ENCODE measurements at regions not wholly inside any gene's neighbourhood (a gene's known extent, or its start where the extent isn't known, plus 50 kb on each side); places are given as distances from the start of the nearest gene placed in this dataset.
A peak's percentile ranks its signal among the peaks of the same experiment; 100 is the strongest.

DNA sequence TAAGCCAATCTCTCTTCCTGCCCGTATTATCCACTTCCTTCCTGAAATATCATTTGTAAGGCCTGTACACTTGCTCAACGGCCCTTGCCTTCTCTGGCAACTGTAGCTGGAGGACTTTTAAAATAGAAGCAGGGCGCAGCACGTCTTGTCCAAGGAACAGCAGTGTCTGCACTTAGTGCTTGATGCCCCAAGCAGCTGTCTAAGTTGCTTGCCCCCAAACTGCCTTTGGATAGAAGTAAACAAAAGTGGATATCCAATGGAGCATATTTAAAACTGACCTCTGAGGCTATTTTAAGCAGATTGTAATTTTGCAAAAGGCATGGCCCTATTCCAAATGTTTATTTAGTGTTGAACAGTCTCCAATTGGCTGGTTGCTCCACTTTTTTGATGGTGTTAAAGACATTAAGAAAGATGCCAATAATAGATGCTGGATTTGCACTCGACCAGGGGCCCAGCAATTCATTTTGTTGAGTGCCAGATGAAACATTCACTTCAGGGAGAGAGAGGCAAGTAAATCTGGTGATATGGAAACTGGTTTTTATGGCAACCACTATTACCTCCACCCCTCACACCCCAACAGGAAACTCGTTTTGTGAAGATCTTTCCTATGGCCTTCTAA is 526.8 kb upstream of the TBL1XR1 start:
- DNase-seq: peak; percentile 38

DNA sequence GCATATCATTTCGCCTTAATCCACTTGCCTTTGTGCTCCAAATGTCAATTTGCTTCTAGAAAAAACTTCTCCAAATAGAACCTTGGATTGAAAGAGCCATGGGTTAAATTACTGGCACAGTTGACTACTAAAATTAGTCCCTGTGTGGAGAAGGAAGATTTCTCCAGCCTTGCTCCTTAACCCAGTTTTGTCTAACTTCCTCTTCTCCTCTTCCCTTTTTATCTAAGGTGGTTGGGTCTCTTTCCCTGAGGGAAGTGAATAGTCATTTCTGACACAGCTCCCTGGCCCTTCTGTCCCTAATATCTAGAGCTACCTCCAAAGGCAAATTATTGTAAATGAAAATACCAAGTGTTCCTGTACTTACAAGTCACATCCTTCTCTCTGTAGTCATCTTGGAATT is 527.9 kb upstream of the TBL1XR1 start:
- no peak for DNase-seq

DNA sequence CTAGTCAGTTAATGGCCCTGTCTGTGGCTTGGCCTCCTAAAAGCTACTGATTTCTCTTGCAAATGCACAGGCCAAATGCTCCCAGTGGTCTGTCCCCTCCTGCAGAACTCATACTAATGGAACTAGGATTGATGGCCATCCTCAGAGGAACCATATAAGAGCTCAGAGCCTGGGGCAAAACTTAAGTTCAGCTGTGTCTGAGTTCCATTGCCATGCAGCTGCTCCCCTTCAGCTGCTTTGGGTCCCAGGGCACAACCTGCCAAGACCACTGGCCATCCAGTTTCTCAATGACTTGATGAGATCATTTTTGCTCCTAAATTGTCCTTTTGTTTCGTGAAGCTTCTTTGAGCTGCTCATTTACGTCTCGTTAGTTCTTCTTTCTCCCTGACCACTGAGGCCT is 529.5 kb upstream of the TBL1XR1 start:
- no peak for DNase-seq

DNA sequence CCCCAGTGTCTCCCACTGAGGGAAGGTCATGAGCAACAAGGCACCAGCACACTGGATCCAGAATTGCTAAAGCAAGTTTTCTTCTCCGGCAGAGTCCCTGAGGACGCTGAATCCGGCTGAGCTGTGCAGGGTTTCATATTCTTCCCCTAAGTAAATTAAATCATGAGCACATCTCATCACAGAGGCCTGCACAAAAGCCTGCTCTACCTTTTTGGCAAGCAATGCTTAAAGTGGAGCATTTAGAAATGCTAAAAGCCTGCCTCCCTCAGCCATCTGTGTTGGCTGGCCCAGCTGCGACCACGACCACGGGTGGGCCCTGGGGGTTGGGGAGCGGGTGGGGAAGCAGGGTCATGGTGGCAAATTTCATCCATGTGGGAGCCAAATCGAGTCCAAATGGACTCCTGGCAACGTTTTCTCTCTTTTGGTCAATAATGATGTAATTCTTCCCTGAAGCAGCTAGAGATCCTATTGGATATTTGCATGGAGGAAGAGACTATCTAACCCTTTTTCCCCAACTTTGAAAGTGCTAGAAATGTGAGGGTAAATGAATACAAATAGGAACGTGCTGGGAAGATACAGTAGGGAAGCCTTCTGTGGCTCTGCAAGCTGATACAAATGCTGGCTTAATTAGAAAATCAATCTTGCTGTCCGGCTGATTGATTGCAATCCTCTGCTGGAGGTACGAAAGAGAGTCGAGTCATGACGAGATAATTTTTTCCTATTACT is 532.8 kb upstream of the TBL1XR1 start:
- peak; percentile 92 for DNase-seq

GRCh38 chr3:177730814-177731213 is 533.5 kb upstream of the TBL1XR1 start:
- peak; percentile 80 for DNase-seq

DNA sequence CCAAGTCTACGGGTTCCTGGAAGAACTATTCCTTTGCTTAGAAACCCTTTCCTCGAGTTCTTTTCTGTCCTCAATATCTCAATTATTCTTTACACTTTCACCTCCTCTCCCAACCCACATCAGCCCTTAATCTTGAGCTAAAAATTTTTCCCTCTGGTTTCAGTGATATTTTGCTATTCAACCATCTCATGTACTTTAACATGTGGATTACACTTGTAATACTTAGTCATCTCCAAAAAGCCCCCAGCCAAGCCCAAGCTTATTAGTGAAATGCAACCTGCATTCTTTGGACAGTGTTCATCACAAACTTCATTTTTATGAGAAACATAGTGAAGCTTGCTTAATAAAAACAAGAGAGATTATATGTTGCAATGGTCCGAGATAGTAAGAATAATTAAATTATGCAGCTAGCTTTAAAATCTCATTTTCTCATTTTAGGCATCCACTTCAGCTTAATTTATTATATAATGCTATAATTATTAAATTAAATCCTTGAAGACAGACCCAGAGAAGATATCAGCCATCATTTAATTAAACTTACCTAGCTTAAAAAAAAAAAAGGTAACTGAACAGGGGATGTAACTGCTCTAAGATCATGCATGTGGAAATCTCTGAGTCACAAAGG is 534.5 kb upstream of the TBL1XR1 start:
- DNase-seq: no peak

GRCh38 chr3:177733233-177733632 is 536.0 kb upstream of the TBL1XR1 start:
- no peak for DNase-seq

- DNase-seq: no peak
Observed at GRCh38 chr3:177733936-177734335, 536.7 kb upstream of the TBL1XR1 start.

GRCh38 chr3:177735431-177735830 is 538.1 kb upstream of the TBL1XR1 start:
- no peak for DNase-seq

- DNase-seq: no peak
Observed at GRCh38 chr3:177739461-177739860, 542.2 kb upstream of the TBL1XR1 start.

- DNase-seq: no peak
Observed at GRCh38 chr3:177740254-177740653, 543.0 kb upstream of the TBL1XR1 start.

GRCh38 chr3:177742273-177742672 is 545.0 kb upstream of the TBL1XR1 start:
- DNase-seq: no peak

GRCh38 chr3:177743173-177743890 is 546.0 kb upstream of the TBL1XR1 start:
- DNase-seq: no peak

- no peak for DNase-seq
Observed at GRCh38 chr3:177744873-177745606, 547.8 kb upstream of the TBL1XR1 start.

- no peak for DNase-seq
Observed at GRCh38 chr3:177745607-177746005, 548.3 kb upstream of the TBL1XR1 start.

DNA sequence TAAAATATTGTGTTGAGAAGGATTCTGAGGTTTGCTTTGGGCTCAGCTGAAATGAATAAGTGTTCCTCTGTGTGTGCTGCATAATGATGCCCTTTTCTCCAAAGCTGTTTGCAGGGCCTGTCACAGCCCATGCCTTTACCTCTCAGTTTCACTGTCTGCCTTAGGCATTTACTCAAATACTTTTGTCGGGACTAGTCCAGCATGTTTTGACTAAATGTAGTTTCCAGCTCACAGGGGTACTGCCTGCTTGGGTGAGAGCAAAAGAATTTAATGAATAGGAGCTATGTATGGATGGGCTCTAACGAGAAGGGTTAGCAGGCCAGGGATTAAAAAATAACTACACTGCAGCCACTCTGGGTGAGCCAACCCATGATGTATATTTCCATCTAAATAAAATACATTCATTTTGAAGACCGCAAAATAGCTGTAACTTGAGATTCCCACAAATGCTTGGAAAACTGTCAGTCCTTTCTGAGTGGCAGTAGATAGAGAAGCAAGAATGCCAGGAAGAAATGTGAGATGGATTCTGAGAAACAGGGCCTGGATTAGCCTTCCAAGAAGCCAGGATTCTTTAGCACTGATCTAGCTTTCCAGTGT is 549.2 kb upstream of the TBL1XR1 start:
- no peak for DNase-seq

- no peak for DNase-seq
Observed at GRCh38 chr3:177749836-177750235, 552.6 kb upstream of the TBL1XR1 start.

DNA sequence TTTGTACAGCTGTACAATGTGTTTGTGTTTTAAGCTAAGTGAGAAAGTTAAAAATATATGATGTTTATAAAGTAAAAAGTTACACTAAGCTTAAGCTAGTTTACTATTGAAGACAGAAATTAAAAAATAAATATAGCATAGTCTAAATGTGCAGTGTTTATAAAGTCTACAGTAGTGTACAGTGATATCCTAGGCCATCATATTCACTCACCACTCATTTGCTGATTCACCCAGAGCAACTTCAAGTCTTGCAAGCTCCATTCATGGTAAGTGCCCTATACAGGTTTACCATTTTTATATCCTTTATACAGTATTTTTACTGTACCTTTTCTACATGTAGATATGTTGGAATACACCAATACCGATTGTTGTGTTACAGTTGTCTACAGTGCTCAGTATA is 553.2 kb upstream of the TBL1XR1 start:
- DNase-seq: no peak

GRCh38 chr3:177751770-177752169 is 554.5 kb upstream of the TBL1XR1 start:
- DNase-seq: no peak

DNA sequence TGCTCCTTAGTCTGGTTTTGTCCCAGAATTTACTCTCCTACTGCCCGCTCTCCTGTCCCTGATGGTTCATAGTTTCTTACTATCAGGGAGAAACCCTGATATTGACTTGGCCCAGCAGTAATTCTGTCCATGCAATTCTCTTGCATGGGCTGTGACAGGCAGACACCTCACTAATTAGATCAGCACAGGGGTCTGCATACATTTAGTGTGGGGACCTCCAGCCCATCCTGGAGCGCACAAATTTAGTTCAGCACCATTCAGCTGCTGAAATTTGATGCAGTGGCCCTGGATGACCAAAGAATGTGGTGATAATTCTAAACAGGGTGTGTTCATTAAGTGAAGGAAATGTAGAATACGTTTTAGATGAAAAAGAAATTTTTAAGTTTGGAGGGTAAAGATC is 555.5 kb upstream of the TBL1XR1 start:
- no peak for DNase-seq

DNA sequence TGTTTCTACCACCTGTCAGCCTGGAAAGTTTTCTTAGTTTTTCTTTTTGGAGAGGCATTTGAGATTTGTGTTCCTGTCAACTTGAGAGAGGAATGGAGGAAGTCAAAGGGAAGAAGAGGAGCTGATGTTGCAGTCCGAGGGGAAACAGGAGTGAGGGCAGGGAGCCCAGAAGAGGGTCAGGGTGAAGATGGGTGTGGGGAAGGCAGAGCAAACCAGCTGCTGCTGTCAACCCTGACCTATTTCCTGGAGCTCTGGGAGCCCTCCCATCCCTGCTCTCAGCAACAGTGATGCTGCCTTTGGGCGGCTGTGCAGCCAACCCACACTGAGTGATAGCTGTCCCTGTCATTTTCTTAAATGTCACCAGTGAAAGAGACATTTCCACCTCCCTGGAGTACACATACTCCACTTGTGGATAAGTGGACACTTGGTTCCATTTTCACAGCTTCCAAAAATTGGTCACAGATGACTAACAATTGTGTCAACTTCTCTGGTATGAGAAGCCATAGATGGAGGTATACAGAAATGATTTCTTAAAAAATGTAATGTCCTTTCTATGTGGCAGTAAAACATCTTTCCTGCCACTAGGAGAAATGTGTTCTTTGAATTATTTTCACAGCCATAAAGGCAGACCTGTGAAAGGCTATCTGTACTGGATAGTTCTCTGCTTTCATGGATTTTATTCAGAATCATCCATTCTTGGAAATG is 556.3 kb upstream of the TBL1XR1 start:
- DNase-seq: no peak

DNA sequence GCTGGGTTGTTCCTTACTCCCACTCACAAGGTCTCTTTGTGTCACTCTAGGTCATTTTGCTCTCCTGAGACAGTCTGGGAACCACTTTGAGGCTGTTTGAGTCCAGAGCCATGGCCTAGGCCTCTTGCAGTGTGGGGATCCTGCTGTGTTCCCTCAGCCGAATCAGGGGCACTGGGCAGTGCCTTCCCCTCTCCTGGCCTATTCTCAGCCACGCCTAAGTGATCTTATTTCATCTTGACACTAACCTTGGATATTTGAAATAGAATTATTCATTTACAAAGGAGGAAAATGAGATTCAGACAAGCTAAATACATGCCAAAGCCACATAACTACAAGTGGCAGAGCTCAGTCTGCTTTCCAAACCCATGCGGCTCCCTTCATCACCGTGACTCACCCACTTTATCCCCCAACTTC is 557.2 kb upstream of the TBL1XR1 start:
- DNase-seq: no peak

All from NCI-H146 (cell line).